Astrocyte (in vitro differentiated cells and primary cell): ENCODE measurements at regions not wholly inside any gene's neighbourhood (a gene's known extent, or its start where the extent isn't known, plus 50 kb on each side); places are given as distances from the start of the nearest gene placed in this dataset.
"Not testable (repeated sequence)": the region's sequence is repeated elsewhere in the genome, so short reads cannot be mapped to it uniquely, and the experiment has no call there.

Experiments used
- DNase-seq: peaks from one replicate; pipeline ENCODE4 v3.0.0-alpha.2; 2010; ENCODE audit warnings: low read depth
- FAIRE-seq: peaks from 2 replicates; lab custom pipeline; 2011; peaks lifted over from hg19 to GRCh38; lab: Jason Lieb, UNC
- H2AFZ ChIP-seq: 2 replicates; pipeline ENCODE4 v1.6.0; 2012; ENCODE audit warnings: low read depth, low read length, inconsistent platforms
- H3K27ac ChIP-seq: 2 replicates; pipeline ENCODE4 v1.5.1; 2011; ENCODE audit warnings: low read depth, low read length, inconsistent platforms
- H3K27me3 ChIP-seq: 2 replicates; pipeline ENCODE4 v1.6.0; 2011; ENCODE audit warnings: low read length, inconsistent platforms; ENCODE audit not compliant: insufficient read depth
- H3K36me3 ChIP-seq: 2 replicates; pipeline ENCODE4 v1.5.1; 2011; ENCODE audit warnings: low read length, inconsistent platforms; ENCODE audit not compliant: insufficient read depth
- H3K4me1 ChIP-seq: 2 replicates; pipeline ENCODE4 v1.5.1; 2011; ENCODE audit warnings: low read length, inconsistent platforms; ENCODE audit not compliant: insufficient read depth
- H3K4me2 ChIP-seq: 2 replicates; pipeline ENCODE4 v1.6.0; 2012; ENCODE audit warnings: low read length, inconsistent platforms
- H3K4me3 ChIP-seq: 2 replicates; pipeline ENCODE4 v1.5.1; 2011; ENCODE audit warnings: low read depth, mild to moderate bottlenecking, low read length, inconsistent platforms; ENCODE audit not compliant: insufficient read depth
- H3K79me2 ChIP-seq: 2 replicates; pipeline ENCODE4 v1.6.0; 2012; ENCODE audit warnings: mild to moderate bottlenecking, low read length, inconsistent platforms; ENCODE audit not compliant: insufficient read depth
- H3K9ac ChIP-seq: 2 replicates; pipeline ENCODE4 v1.6.0; 2012; ENCODE audit warnings: mild to moderate bottlenecking, low read length, inconsistent platforms
- H3K9me3 ChIP-seq: 2 replicates; pipeline ENCODE4 v1.5.1; 2012; ENCODE audit warnings: low read depth, mild to moderate bottlenecking, low read length, inconsistent platforms; ENCODE audit not compliant: insufficient read depth
- H4K20me1 ChIP-seq: 2 replicates; pipeline ENCODE4 v1.6.0; 2012; ENCODE audit warnings: low read length, inconsistent platforms; ENCODE audit not compliant: insufficient read depth
- H3K27ac Mint-ChIP-seq: one replicate; pipeline ENCODE4 v1.8.0; 2021; ENCODE audit warnings: mild to moderate bottlenecking, mixed read lengths; ENCODE audit not compliant: unreplicated experiment
- H3K27me3 Mint-ChIP-seq: one replicate; pipeline ENCODE4 v1.8.0; 2021; ENCODE audit warnings: low read depth, mixed read lengths; ENCODE audit not compliant: unreplicated experiment
- H3K36me3 Mint-ChIP-seq: one replicate; pipeline ENCODE4 v1.8.0; 2021; ENCODE audit warnings: low read depth, mixed read lengths; ENCODE audit not compliant: unreplicated experiment
- H3K4me1 Mint-ChIP-seq: one replicate; pipeline ENCODE4 v1.8.0; 2021; ENCODE audit warnings: low read depth, mixed read lengths; ENCODE audit not compliant: unreplicated experiment
- H3K4me3 Mint-ChIP-seq: one replicate; pipeline ENCODE4 v1.8.0; 2021; ENCODE audit warnings: mild to moderate bottlenecking, moderate library complexity, mixed read lengths; ENCODE audit not compliant: unreplicated experiment
- H3K9me3 Mint-ChIP-seq: one replicate; pipeline ENCODE4 v1.8.0; 2021; ENCODE audit warnings: mild to moderate bottlenecking, mixed read lengths; ENCODE audit not compliant: unreplicated experiment
- CTCF ChIP-seq: IDR thresholded peaks from 2 replicates; pipeline ENCODE4 v1.5.1; 2011; ENCODE audit warnings: low read depth, mild to moderate bottlenecking, inconsistent platforms, low read length, moderate library complexity; ENCODE audit not compliant: insufficient read depth
- EZH2 ChIP-seq: IDR thresholded peaks from 2 replicates; pipeline ENCODE4 v1.6.1; 2012; ENCODE audit warnings: mild to moderate bottlenecking, low read length, inconsistent platforms; ENCODE audit not compliant: insufficient read depth

- H3K27ac ChIP-seq: no peak overlapping the region
- no peak for DNase-seq
- no peaks in the 10 kb centered on the region for H3K27me3 ChIP-seq
- H3K9me3 ChIP-seq: no peaks in the 10 kb centered on the region
- no peaks in the 10 kb centered on the region for H3K9me3 Mint-ChIP-seq
- H3K4me3 Mint-ChIP-seq: no peak overlapping the region
- H3K4me1 Mint-ChIP-seq: peaks cover 6% of the 10 kb centered on the region
- TF ChIP-seq CTCF (no peak), EZH2 (no peak)
- H3K36me3 Mint-ChIP-seq: no peaks in the 10 kb centered on the region
- no peaks in the 10 kb centered on the region for H3K79me2 ChIP-seq
- no peak overlapping the region for H3K9ac ChIP-seq
- no peak overlapping the region for H3K4me2 ChIP-seq
- no peak overlapping the region for H3K4me3 ChIP-seq
- H3K36me3 ChIP-seq: no peaks in the 10 kb centered on the region
- H3K4me1 ChIP-seq: peaks cover 5% of the 10 kb centered on the region
- H3K27me3 Mint-ChIP-seq: no peaks in the 10 kb centered on the region
- no peaks in the 10 kb centered on the region for H4K20me1 ChIP-seq
- no peak for FAIRE-seq
- no peak overlapping the region for H3K27ac Mint-ChIP-seq
- no peak overlapping the region for H2AFZ ChIP-seq
Observed at GRCh38 chr7:115559877-115560276, 470.7 kb downstream of the TFEC start.

GRCh38 chr7:115558161-115558560, 472.4 kb downstream of the TFEC start:
- peaks cover 5% of the 10 kb centered on the region for H3K4me1 ChIP-seq
- Mint-ChIP-seq H3K27me3 (no peaks in the 10 kb centered on the region), H3K9me3 (no peaks in the 10 kb centered on the region), H3K27ac (no peak overlapping the region), H3K4me3 (no peak overlapping the region), H3K36me3 (no peaks in the 10 kb centered on the region), H3K4me1 (peaks cover 6% of the 10 kb centered on the region)
- H3K4me2 ChIP-seq: no peak overlapping the region
- peak; percentile 58 for DNase-seq
- H2AFZ ChIP-seq: no peak overlapping the region
- H3K27ac ChIP-seq: no peak overlapping the region
- FAIRE-seq: peak; percentile 50
- no peak overlapping the region for H3K4me3 ChIP-seq
- no peaks in the 10 kb centered on the region for H3K79me2 ChIP-seq
- TF ChIP-seq CTCF (no peak), EZH2 (no peak)
- no peaks in the 10 kb centered on the region for H3K9me3 ChIP-seq
- no peaks in the 10 kb centered on the region for H3K27me3 ChIP-seq
- H4K20me1 ChIP-seq: no peaks in the 10 kb centered on the region
- H3K9ac ChIP-seq: no peak overlapping the region
- H3K36me3 ChIP-seq: no peaks in the 10 kb centered on the region

GRCh38 chr7:115557296-115557695, 473.3 kb downstream of the TFEC start:
- H3K27ac Mint-ChIP-seq: not testable (repeated sequence)

More at GRCh38 chr7:115557296-115557695, 473.3 kb downstream of the TFEC start:
- H3K27me3 Mint-ChIP-seq, H3K9ac ChIP-seq, H3K36me3 Mint-ChIP-seq, H2AFZ ChIP-seq, H3K27me3 ChIP-seq, FAIRE-seq, H3K27ac ChIP-seq, H3K36me3 ChIP-seq, DNase-seq, H3K9me3 Mint-ChIP-seq, H3K4me1 ChIP-seq, H3K9me3 ChIP-seq, H3K4me2 ChIP-seq, H3K79me2 ChIP-seq, H4K20me1 ChIP-seq, H3K4me3 Mint-ChIP-seq, H3K4me1 Mint-ChIP-seq, H3K4me3 ChIP-seq: not testable (repeated sequence)
